EH (cell line): ENCODE measurements at regions not wholly inside any gene's neighbourhood (a gene's known extent, or its start where the extent isn't known, plus 50 kb on each side); places are given as distances from the start of the nearest gene placed in this dataset.

Experiments
- DNase-seq: peaks from one replicate; pipeline ENCODE4 v3.0.0-alpha.2; 2015; ENCODE audit warnings: low read depth

GRCh38 chr2:52128081-52128480, 1096.1 kb upstream of the NRXN1 start:
- DNase-seq: no peak

GRCh38 chr2:52127527-52127926, 1095.6 kb upstream of the NRXN1 start:
- no peak for DNase-seq

GRCh38 chr2:52117299-52117698, 1085.4 kb upstream of the NRXN1 start:
- no peak for DNase-seq

GRCh38 chr2:52115750-52116149, 1083.8 kb upstream of the NRXN1 start:
- no peak for DNase-seq

GRCh38 chr2:52113338-52113737, 1081.4 kb upstream of the NRXN1 start:
- DNase-seq: no peak

- DNase-seq: no peak
These were observed 1080.2 kb upstream of the NRXN1 start for GRCh38 chr2:52112141-52112540.

GRCh38 chr2:52107124-52107523, 1075.2 kb upstream of the NRXN1 start:
- DNase-seq: no peak

GRCh38 chr2:52097071-52097470, 1065.1 kb upstream of the NRXN1 start:
- DNase-seq: no peak

GRCh38 chr2:52084759-52085158, 1052.8 kb upstream of the NRXN1 start:
- no peak for DNase-seq

- DNase-seq: no peak
These were observed 1051.3 kb upstream of the NRXN1 start for GRCh38 chr2:52083214-52083613.

GRCh38 chr2:52082646-52083045, 1050.7 kb upstream of the NRXN1 start:
- no peak for DNase-seq

- DNase-seq: no peak
These were observed 1047.7 kb upstream of the NRXN1 start for GRCh38 chr2:52079602-52080001.

GRCh38 chr2:52077159-52077558, 1045.2 kb upstream of the NRXN1 start:
- DNase-seq: no peak

- no peak for DNase-seq
These were observed 1042.3 kb upstream of the NRXN1 start for GRCh38 chr2:52074130-52074719.

GRCh38 chr2:52072949-52073348, 1041.0 kb upstream of the NRXN1 start:
- DNase-seq: no peak

GRCh38 chr2:52070665-52071064, 1038.7 kb upstream of the NRXN1 start:
- no peak for DNase-seq

- DNase-seq: no peak
These were observed 1032.3 kb upstream of the NRXN1 start for GRCh38 chr2:52064234-52064633.

- no peak for DNase-seq
These were observed 1022.9 kb upstream of the NRXN1 start for GRCh38 chr2:52054824-52055223.

- DNase-seq: no peak
These were observed 1004.9 kb upstream of the NRXN1 start for GRCh38 chr2:52036853-52037252.

- DNase-seq: no peak
These were observed 1004.1 kb upstream of the NRXN1 start for GRCh38 chr2:52036024-52036423.

- no peak for DNase-seq
These were observed 1003.5 kb upstream of the NRXN1 start for GRCh38 chr2:52035391-52035790.

- DNase-seq: no peak
These were observed 1002.8 kb upstream of the NRXN1 start for GRCh38 chr2:52034706-52035105.

- DNase-seq: no peak
These were observed 990.1 kb upstream of the NRXN1 start for GRCh38 chr2:52022006-52022405.

- DNase-seq: no peak
These were observed 985.8 kb upstream of the NRXN1 start for GRCh38 chr2:52017646-52018235.
